HUES6 (cell line): ENCODE measurements at regions not wholly inside any gene's neighbourhood (a gene's known extent, or its start where the extent isn't known, plus 50 kb on each side); places are given as distances from the start of the nearest gene placed in this dataset.

Experiments used
- H3K27ac ChIP-seq: 2 replicates; pipeline ENCODE4 v1.7.0; 2013; ENCODE audit warnings: low read depth, mild to moderate bottlenecking, low read length, inconsistent platforms
- H3K27me3 ChIP-seq: 2 replicates; pipeline ENCODE4 v1.6.1; 2013; ENCODE audit warnings: low read length; ENCODE audit not compliant: control insufficient read depth, insufficient read depth
- H3K36me3 ChIP-seq: 2 replicates; pipeline ENCODE4 v1.6.1; 2013; ENCODE audit warnings: low read length; ENCODE audit not compliant: control insufficient read depth, insufficient read depth
- H3K4me1 ChIP-seq: 2 replicates; pipeline ENCODE4 v1.6.1; 2013; ENCODE audit warnings: low read length; ENCODE audit not compliant: control insufficient read depth, insufficient read depth
- H3K4me3 ChIP-seq: 2 replicates; pipeline ENCODE4 v1.5.1; 2013; ENCODE audit warnings: low read depth, low read length
- H3K9ac ChIP-seq: one replicate; pipeline ENCODE4 v1.6.1; 2013; ENCODE audit warnings: mild to moderate bottlenecking, low read length
- H3K9me3 ChIP-seq: 2 replicates; pipeline ENCODE4 v1.6.1; 2013; ENCODE audit warnings: low read depth, low read length; ENCODE audit not compliant: control insufficient read depth, insufficient read depth

DNA sequence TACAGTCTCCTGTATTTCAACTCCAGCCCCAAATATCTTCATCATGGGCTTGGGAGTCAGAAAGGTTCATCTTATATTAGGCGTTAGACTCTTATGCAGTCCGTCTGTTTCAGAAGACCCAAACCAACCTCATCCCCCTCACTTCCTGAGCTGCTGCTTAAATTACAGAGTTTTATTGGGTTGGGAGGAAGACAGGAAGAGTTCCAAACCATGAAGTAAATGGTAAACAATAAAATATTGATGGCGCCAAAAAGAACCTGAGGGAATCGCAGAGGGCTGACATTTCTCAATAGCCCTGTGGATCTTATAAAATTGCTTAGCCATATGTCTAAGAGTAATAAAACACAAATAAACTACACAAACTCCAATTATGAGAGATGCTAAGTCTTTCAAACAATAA lies 116.9 kb upstream of the C3orf80 start:
- H3K9me3 ChIP-seq: no peaks in the 10 kb centered on the region
- H3K4me1 ChIP-seq: no peaks in the 10 kb centered on the region
- H3K36me3 ChIP-seq: no peaks in the 10 kb centered on the region
- no peak overlapping the region for H3K9ac ChIP-seq
- H3K4me3 ChIP-seq: no peak overlapping the region
- H3K27ac ChIP-seq: no peak overlapping the region
- no peaks in the 10 kb centered on the region for H3K27me3 ChIP-seq

GRCh38 chr3:160112481-160112880 lies 112.7 kb upstream of the C3orf80 start:
- H3K27me3 ChIP-seq: no peaks in the 10 kb centered on the region
- no peaks in the 10 kb centered on the region for H3K9me3 ChIP-seq
- no peaks in the 10 kb centered on the region for H3K36me3 ChIP-seq
- no peak overlapping the region for H3K4me3 ChIP-seq
- no peaks in the 10 kb centered on the region for H3K4me1 ChIP-seq
- H3K9ac ChIP-seq: no peak overlapping the region
- no peak overlapping the region for H3K27ac ChIP-seq

DNA sequence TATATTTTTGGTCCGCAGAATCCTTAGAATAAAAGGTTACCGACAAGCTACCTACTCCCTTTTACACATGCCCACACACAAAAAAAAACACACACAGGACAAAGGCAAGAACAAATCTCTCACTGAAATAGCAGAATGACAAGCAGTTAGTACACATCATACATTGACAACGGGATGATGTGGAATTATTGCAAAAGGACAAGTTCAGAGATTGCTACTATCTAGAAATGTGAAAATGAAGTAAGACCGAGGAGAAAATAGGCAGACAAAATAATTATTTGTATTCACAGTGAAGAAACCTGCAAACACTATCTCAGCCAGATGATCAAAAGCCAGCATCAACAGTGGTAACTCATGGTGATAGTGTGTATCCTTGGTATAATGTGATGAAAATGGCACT lies 112.2 kb upstream of the C3orf80 start:
- H3K27ac ChIP-seq: no peak overlapping the region
- H3K4me1 ChIP-seq: no peaks in the 10 kb centered on the region; the same call in 1 of the 2 replicates
- H3K9ac ChIP-seq: no peak overlapping the region
- no peak overlapping the region for H3K4me3 ChIP-seq
- H3K9me3 ChIP-seq: no peaks in the 10 kb centered on the region
- no peaks in the 10 kb centered on the region for H3K27me3 ChIP-seq
- no peaks in the 10 kb centered on the region for H3K36me3 ChIP-seq

DNA sequence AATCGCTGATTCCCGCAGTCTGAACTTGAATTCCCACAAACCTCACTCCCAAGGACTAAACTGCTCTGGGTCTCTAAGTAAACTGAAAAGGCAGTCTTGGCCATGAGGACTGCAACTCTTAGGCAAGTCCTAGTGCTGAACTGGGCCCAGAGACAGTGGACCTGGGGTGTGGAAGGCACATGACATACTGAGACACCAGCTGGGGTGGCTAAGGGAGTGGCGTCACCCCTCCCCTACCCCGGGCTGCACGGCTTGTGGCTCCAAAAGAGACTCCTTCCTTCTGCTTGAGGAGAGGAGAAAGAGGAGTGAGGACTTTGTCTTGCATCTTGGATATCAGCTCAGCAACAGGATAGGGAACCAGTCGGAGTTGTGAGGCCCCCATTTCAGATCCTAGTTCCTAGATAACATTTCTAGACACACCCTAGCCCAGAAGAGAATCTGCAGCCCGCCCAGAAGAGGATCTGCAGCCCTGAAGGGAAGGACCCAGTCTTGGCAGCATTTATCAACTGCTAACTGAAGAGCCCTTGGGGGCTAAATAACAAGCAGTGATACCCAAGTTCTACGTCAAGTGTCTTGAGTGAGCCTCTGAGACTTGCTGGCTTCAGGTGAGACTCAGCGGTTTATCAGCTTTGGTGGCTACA lies 110.7 kb upstream of the C3orf80 start:
- Histone ChIP-seq H3K27me3 (no peaks in the 10 kb centered on the region), H3K4me3 (no peak overlapping the region), H3K9me3 (no peaks in the 10 kb centered on the region), H3K9ac (no peak overlapping the region), H3K27ac (no peak overlapping the region), H3K4me1 (no peaks in the 10 kb centered on the region; the same call in 1 of the 2 replicates), H3K36me3 (no peaks in the 10 kb centered on the region)

GRCh38 chr3:160115387-160115786 lies 109.8 kb upstream of the C3orf80 start:
- Histone ChIP-seq H3K27me3 (no peaks in the 10 kb centered on the region), H3K9me3 (no peaks in the 10 kb centered on the region), H3K36me3 (no peaks in the 10 kb centered on the region), H3K27ac (no peak overlapping the region), H3K4me3 (no peak overlapping the region), H3K9ac (no peak overlapping the region), H3K4me1 (no peaks in the 10 kb centered on the region; the same call in 1 of the 2 replicates)

DNA sequence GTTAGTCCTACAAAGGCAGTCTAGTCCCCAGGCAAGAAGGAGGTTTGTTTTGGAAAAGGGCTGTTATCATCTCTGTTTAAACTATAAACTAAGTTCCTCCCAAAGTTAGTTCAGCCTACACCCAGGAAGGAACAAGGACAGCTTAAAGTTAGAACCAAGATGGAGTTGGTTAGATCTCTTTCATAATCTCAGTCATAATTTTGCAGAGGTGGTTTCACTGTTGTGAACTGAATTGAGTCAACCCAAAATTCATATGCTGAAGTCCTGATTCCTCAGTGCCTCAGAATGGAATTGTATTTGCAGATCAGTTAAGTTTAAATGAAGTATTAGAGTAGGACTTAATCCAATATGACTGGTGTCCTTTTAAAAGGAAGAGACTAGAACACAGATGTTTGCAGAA lies 101.0 kb upstream of the C3orf80 start:
- no peak overlapping the region for H3K9ac ChIP-seq
- H3K9me3 ChIP-seq: no peaks in the 10 kb centered on the region
- H3K4me1 ChIP-seq: no peaks in the 10 kb centered on the region
- H3K4me3 ChIP-seq: no peak overlapping the region
- H3K36me3 ChIP-seq: no peaks in the 10 kb centered on the region
- H3K27ac ChIP-seq: no peak overlapping the region
- no peaks in the 10 kb centered on the region for H3K27me3 ChIP-seq

DNA sequence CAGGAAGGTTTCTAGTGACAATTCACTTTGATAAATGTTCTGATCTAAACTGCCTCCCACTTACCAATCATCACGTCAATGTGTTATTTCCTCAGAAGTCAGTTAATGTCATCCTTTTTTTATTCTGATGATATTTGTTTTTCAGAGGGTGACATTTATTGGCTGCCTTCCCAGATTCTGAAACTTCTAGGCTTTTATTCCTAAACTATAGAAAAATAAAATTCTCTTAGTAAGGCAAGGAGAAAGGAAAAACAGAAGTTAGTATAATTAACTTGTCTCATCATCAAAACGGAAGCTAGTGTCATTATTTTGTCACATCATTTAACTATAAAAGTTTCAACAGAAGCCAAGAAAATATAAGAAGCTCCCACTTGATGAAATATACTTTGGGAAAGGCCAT lies 100.0 kb upstream of the C3orf80 start:
- H3K27me3 ChIP-seq: no peaks in the 10 kb centered on the region
- H3K4me3 ChIP-seq: no peak overlapping the region
- no peaks in the 10 kb centered on the region for H3K4me1 ChIP-seq
- no peaks in the 10 kb centered on the region for H3K36me3 ChIP-seq
- no peak overlapping the region for H3K9ac ChIP-seq
- no peaks in the 10 kb centered on the region for H3K9me3 ChIP-seq
- no peak overlapping the region for H3K27ac ChIP-seq

DNA sequence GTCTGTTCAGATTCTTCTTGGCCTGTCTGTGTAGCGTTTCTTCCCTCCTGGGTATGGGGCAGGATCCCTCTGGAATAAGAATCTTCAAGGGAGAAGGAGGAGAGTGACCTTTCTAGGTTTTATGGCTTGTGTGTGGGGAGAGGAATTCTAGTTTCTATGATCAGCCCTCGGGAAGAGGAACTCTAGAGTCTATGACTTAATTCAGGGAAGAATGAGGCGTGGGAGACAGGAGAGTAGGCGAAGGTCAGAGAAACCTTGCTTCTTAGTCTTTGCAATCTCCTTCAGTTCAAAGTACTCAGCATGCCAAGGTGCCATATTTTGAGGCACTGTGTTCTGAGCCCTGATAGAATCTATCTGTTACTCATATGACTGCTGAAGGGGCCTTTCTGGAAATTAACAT lies 99.2 kb upstream of the C3orf80 start:
- H3K4me3 ChIP-seq: no peak overlapping the region
- H3K9ac ChIP-seq: no peak overlapping the region
- H3K9me3 ChIP-seq: no peaks in the 10 kb centered on the region
- H3K27ac ChIP-seq: no peak overlapping the region
- no peaks in the 10 kb centered on the region for H3K36me3 ChIP-seq
- no peaks in the 10 kb centered on the region for H3K4me1 ChIP-seq
- no peaks in the 10 kb centered on the region for H3K27me3 ChIP-seq

DNA sequence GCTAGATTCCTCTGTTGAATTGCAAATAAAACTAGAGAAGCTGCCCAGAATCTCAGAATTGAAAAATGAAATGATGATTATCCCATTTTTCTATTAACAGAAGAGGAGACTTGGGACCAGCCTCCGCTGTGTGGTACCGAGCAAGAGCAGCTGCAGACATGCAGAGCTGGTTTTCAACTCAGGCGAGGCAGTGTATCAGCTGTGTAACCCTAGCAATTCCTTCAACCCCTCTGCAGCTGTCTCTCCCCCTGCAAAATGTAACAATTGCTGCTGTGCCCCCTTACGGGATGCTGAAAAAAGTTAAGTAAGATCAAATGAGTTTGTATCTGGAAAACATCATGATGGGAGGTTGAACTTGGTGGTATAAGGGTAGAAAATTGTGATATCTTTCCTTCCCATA lies 98.5 kb upstream of the C3orf80 start:
- no peak overlapping the region for H3K9ac ChIP-seq
- H3K9me3 ChIP-seq: no peaks in the 10 kb centered on the region
- no peaks in the 10 kb centered on the region for H3K27me3 ChIP-seq
- no peak overlapping the region for H3K4me3 ChIP-seq
- no peaks in the 10 kb centered on the region for H3K4me1 ChIP-seq
- H3K27ac ChIP-seq: no peak overlapping the region
- H3K36me3 ChIP-seq: no peaks in the 10 kb centered on the region

DNA sequence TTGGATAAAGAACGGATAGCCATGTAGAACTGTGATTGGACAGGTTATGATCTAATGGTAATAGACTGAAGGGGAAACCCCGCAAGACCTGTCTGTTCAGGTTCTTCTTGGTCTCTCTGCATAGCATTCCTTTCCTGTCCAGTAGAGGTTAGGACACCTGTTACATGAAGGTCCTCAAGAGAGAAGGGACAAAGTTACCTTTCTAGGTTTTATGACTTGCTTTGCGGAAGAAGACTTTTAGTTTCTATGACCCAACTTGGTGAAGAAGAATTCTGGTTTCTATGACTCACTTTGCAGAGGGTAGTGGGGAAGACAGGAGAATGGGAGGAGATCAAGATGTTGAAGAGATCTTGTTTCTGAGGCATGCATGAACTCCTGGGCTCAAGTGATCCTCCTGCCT lies 97.9 kb upstream of the C3orf80 start:
- Histone ChIP-seq H3K36me3 (no peaks in the 10 kb centered on the region), H3K9ac (no peak overlapping the region), H3K27ac (no peak overlapping the region), H3K4me3 (no peak overlapping the region), H3K27me3 (no peaks in the 10 kb centered on the region), H3K4me1 (no peaks in the 10 kb centered on the region), H3K9me3 (no peaks in the 10 kb centered on the region)

- H3K36me3 ChIP-seq: no peaks in the 10 kb centered on the region
- no peaks in the 10 kb centered on the region for H3K9me3 ChIP-seq
- no peaks in the 10 kb centered on the region for H3K27me3 ChIP-seq
- no peak overlapping the region for H3K4me3 ChIP-seq
- H3K9ac ChIP-seq: no peak overlapping the region
- no peaks in the 10 kb centered on the region for H3K4me1 ChIP-seq
- H3K27ac ChIP-seq: no peak overlapping the region
These were observed 97.2 kb upstream of the C3orf80 start for GRCh38 chr3:160128056-160128455.
